ENCODE measurements at regions not wholly inside any gene's neighbourhood (a gene's known extent, or its start where the extent isn't known, plus 50 kb on each side); places are given as distances from the start of the nearest gene placed in this dataset.
"Not testable (repeated sequence)": the region's sequence is repeated elsewhere in the genome, so short reads cannot be mapped to it uniquely, and the experiment has no call there.

- FAIRE-seq: no peak
Measured at GRCh38 chr15:60272623-60273022, 125.2 kb downstream of the ANXA2 start.

GRCh38 chr15:60275624-60276023 lies 122.2 kb downstream of the ANXA2 start:
- no peak for FAIRE-seq

GRCh38 chr15:60278879-60279278 lies 118.9 kb downstream of the ANXA2 start:
- no peak for FAIRE-seq

GRCh38 chr15:60280259-60280658 lies 117.5 kb downstream of the ANXA2 start:
- FAIRE-seq: no peak

- no peak for FAIRE-seq
Measured at GRCh38 chr15:60283936-60284335, 113.8 kb downstream of the ANXA2 start.

GRCh38 chr15:60295901-60296300 lies 101.9 kb downstream of the ANXA2 start:
- not testable (repeated sequence) for FAIRE-seq

GRCh38 chr15:60297047-60297446 lies 100.7 kb downstream of the ANXA2 start:
- FAIRE-seq: no peak

Data from endometrium (tissue), 2 donors.